Prostate gland (tissue), 2 donors: ENCODE measurements at regions not wholly inside any gene's neighbourhood (a gene's known extent, or its start where the extent isn't known, plus 50 kb on each side); places are given as distances from the start of the nearest gene placed in this dataset.

ENCODE experiments used
- DNase-seq: peaks from one replicate; pipeline ENCODE4 v3.0.0-alpha.2; 2019; ENCODE audit warnings: low spot score
- H3K27ac ChIP-seq, 2 donors: fragments of 200-600 bp; sonication (generic); 2 replicates each; pipeline ENCODE4 v1.5.1; 2017 to 2019
- H3K27me3 ChIP-seq: fragments of 200-600 bp; sonication (generic); replicated peaks from 2 replicates; pipeline ENCODE4 v1.5.1; 2019; ENCODE audit not compliant: insufficient read depth
- H3K36me3 ChIP-seq, 2 donors: fragments of 200-600 bp; sonication (generic); 1 replicate in 1 of 2; 2 replicates in 1 of 2; pipeline versions ENCODE4 v1.5.1 to v1.8.1; 2017 to 2019
- H3K4me1 ChIP-seq: fragments of 200-600 bp; sonication (generic); replicated peaks from 2 replicates; pipeline ENCODE4 v1.5.1; 2019
- H3K4me3 ChIP-seq, 2 donors: fragments of 200-600 bp; sonication (generic); 2 replicates each; pipeline ENCODE4 v1.5.1; 2017 to 2019
- H3K9me3 ChIP-seq: fragments of 200-600 bp; sonication (generic); 2 replicates; pipeline ENCODE4 v1.5.1; 2017
- POLR2A ChIP-seq: fragments of 450-650 bp; IDR thresholded peaks from one replicate; pipeline ENCODE4 v1.6.1; 2016; ENCODE audit warnings: antibody characterized with exemption, mild to moderate bottlenecking
- POLR2AphosphoS5 ChIP-seq: sonication (generic); formaldehyde crosslinking; IDR thresholded peaks from one replicate; pipeline ENCODE4 v1.6.1; 2017; ENCODE audit warnings: antibody characterized with exemption
- WGBS: methylation state at CpG from one replicate; pipeline ENCODE4 v1.1.5; 2018; 5-methylcytosine and 5-hydroxymethylcytosine counted together
- intact Hi-C: fragments of 100-400 bp; cut with DNase I; formaldehyde crosslinking; loops from one replicate; pipeline ENCODE4 v1.14.2; 2022
- TF ChIP-seq, protein P1 (sequence below), 4 experiments: fragments of 200-600 bp in 2 of 4; fragments of 450-650 bp in 2 of 4; sonication (generic) in 2 of 4; IDR thresholded peaks; 1 replicate in 3 of 4; 2 replicates in 1 of 4; pipeline ENCODE4 v1.5.1; 2016 to 2019; ENCODE audit warnings: antibody characterized with exemption in 4 of 4, mild to moderate bottlenecking in 2 of 4, moderate library complexity in 2 of 4

DNA sequence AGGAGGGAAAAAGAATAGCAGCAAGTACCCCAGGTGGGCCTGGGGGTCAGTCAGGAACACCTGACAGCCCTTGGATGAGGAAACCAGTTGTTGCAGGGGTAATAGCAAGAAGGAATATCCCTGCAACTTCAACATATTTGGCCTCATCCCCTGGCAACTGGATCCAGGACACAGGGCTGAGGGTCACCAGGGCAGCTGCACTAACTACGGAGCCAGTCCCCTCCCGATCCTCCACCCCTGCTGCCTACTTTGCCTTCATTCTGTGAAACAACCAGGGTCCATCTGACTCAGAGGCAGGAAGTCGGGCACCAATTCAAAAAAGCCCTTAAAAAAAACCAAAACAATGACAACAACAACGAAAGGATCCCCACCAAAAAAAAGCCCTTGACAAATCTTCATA is 52.9 kb downstream of the FRMPD3 start:
- H3K36me3 ChIP-seq, result no peaks in the 10 kb centered on the region
- no peaks in the 10 kb centered on the region for H3K4me1 ChIP-seq
- H3K27ac ChIP-seq, result no peak overlapping the region
- TF ChIP-seq, protein P1, sequence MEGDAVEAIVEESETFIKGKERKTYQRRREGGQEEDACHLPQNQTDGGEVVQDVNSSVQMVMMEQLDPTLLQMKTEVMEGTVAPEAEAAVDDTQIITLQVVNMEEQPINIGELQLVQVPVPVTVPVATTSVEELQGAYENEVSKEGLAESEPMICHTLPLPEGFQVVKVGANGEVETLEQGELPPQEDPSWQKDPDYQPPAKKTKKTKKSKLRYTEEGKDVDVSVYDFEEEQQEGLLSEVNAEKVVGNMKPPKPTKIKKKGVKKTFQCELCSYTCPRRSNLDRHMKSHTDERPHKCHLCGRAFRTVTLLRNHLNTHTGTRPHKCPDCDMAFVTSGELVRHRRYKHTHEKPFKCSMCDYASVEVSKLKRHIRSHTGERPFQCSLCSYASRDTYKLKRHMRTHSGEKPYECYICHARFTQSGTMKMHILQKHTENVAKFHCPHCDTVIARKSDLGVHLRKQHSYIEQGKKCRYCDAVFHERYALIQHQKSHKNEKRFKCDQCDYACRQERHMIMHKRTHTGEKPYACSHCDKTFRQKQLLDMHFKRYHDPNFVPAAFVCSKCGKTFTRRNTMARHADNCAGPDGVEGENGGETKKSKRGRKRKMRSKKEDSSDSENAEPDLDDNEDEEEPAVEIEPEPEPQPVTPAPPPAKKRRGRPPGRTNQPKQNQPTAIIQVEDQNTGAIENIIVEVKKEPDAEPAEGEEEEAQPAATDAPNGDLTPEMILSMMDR (IDR thresholded peaks at IDR 0.05), result no peak
- TF ChIP-seq POLR2AphosphoS5 (no peak), POLR2A (no peak)
- no peak overlapping the region for H3K4me3 ChIP-seq
- 65% methylated on average over 4 of the region's 4 CpGs for WGBS
- intact Hi-C loops, result no loop called here
- H3K27me3 ChIP-seq, result no peaks in the 10 kb centered on the region
- DNase-seq, result no peak
- no peaks in the 10 kb centered on the region for H3K9me3 ChIP-seq

- WGBS, result 48% methylated on average over 4 of the region's 4 CpGs
- Histone ChIP-seq H3K4me1 (no peaks in the 10 kb centered on the region), H3K27ac (no peak overlapping the region), H3K4me3 (no peak overlapping the region), H3K9me3 (no peaks in the 10 kb centered on the region), H3K27me3 (no peaks in the 10 kb centered on the region), H3K36me3 (no peaks in the 10 kb centered on the region)
- no peak for TF ChIP-seq POLR2A
- TF ChIP-seq, protein P1 (IDR thresholded peaks at IDR 0.05), result no peak
- TF ChIP-seq POLR2AphosphoS5, result no peak
- intact Hi-C loops, result no loop called here
- DNase-seq, result no peak
Observed at GRCh38 chrX:107504006-107504405, 54.6 kb downstream of the FRMPD3 start.

DNA sequence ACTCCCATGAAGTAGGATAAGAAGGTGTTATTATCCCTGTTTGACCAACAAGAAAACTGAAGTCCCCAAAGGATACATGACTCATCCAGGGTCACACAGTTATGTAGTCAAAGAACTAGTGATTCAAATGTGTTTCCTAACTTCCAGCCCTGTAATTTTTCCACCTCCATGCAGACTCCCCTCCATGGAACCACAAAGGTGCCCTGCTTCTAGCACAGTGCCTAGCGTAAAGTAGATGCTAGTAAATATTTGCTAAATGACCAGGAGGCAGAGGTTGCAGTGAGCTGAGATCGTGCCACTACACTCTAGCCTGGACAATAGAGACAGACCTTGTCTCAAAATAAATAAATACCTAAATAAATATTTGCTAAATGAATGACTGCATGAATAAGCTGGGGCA is 55.8 kb downstream of the FRMPD3 start:
- TF ChIP-seq, protein P1 (IDR thresholded peaks at IDR 0.05), result no peak
- TF ChIP-seq POLR2A (no peak), POLR2AphosphoS5 (no peak)
- intact Hi-C loops, result no loop called here

GRCh38 chrX:107506596-107507031 is 57.2 kb downstream of the FRMPD3 start:
- no peak overlapping the region for H3K27ac ChIP-seq
- H3K4me1 ChIP-seq, result no peaks in the 10 kb centered on the region
- 0% methylated on average over 4 of the region's 29 CpGs for WGBS
- intact Hi-C loops, result no loop called here
- TF ChIP-seq POLR2AphosphoS5 (no peak), POLR2A (no peak)
- TF ChIP-seq, protein P1 (IDR thresholded peaks at IDR 0.05), result no peak
- no peaks in the 10 kb centered on the region for H3K36me3 ChIP-seq
- no peaks in the 10 kb centered on the region for H3K27me3 ChIP-seq
- DNase-seq, result no peak
- no peaks in the 10 kb centered on the region for H3K9me3 ChIP-seq
- H3K4me3 ChIP-seq, result no peak overlapping the region

More for the DNA sequence above, 55.8 kb downstream of the FRMPD3 start:
- DNase-seq, result no peak
- Histone ChIP-seq H3K27ac (no peak overlapping the region), H3K27me3 (no peaks in the 10 kb centered on the region), H3K4me1 (no peaks in the 10 kb centered on the region), H3K4me3 (no peak overlapping the region), H3K36me3 (no peaks in the 10 kb centered on the region), H3K9me3 (no peaks in the 10 kb centered on the region)
- 50% methylated on average over 2 of the region's 2 CpGs for WGBS

DNA sequence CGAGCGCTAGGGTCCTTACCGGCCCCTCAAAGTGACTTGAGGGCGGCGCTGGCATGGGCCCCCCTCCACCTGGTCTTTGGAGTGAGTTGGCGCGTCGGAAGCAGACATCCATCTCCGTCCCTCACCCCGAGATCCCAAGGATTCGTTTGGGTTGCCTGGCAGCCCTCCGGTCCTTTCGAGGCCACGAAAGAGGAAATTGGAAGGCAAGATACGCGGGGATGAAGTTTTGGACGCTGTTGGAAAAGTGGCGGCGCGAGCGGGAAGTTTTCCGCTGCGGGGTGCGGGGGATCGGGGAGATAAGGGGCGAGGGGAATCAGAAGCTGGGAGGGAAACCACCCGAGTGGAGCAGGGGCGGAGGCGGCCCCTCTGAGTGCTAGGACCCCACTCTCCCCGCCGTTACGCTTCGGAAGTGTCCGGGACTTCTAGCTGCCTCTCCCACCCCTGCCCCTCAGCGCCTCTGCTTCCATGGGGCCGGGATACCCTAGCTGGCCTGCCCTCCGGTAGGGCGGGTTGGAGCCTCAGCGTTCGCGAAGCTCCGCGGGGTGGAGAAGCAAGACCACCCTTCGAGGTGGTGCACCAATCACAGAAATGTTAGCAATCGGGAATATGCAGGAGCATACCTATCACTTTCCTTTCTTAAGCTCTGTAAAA is 57.8 kb downstream of the FRMPD3 start:
- no peak for DNase-seq
- Histone ChIP-seq H3K4me3 (no peak overlapping the region), H3K27ac (no peak overlapping the region), H3K36me3 (no peaks in the 10 kb centered on the region), H3K27me3 (no peaks in the 10 kb centered on the region), H3K9me3 (no peaks in the 10 kb centered on the region), H3K4me1 (no peaks in the 10 kb centered on the region)
- intact Hi-C loops, result no loop called here
- 5% methylated on average over 25 of the region's 45 CpGs for WGBS
- no peak for TF ChIP-seq POLR2A
- TF ChIP-seq, protein P1 (IDR thresholded peaks at IDR 0.05), result no peak
- no peak for TF ChIP-seq POLR2AphosphoS5
